Kidney (tissue), 13 donors: ENCODE measurements at regions not wholly inside any gene's neighbourhood (a gene's known extent, or its start where the extent isn't known, plus 50 kb on each side); places are given as distances from the start of the nearest gene placed in this dataset.

ENCODE experiments used
- DNase-seq, 5 donors: peaks; one replicate each; pipeline ENCODE4 v3.0.0-alpha.2; 2013 to 2020
- FAIRE-seq: peaks from 2 replicates; lab custom pipeline; 2012; peaks lifted over from hg19 to GRCh38; lab: Jason Lieb, UNC
- H3K27ac ChIP-seq, 2 donors: one replicate each; pipeline ENCODE4 v1.7.0; 2013; ENCODE audit warnings: low read depth in 2 of 2, low read length in 2 of 2, inconsistent platforms in 1 of 2
- H3K27me3 ChIP-seq: one replicate; pipeline ENCODE4 v1.7.1; 2013; ENCODE audit warnings: low read length, inconsistent platforms; ENCODE audit not compliant: control insufficient read depth, insufficient read depth
- H3K36me3 ChIP-seq, 3 donors: one replicate each; pipeline versions ENCODE4 v1.7.0 to v1.7.1; 2013; ENCODE audit warnings: low read length in 3 of 3, control low read depth in 1 of 3, inconsistent platforms in 1 of 3; ENCODE audit not compliant: insufficient read depth in 3 of 3, control insufficient read depth in 2 of 3
- H3K4me1 ChIP-seq, 3 donors: one replicate each; pipeline versions ENCODE4 v1.7.0 to v1.7.1; 2013; ENCODE audit warnings: low read length in 3 of 3, inconsistent platforms in 1 of 3, low read depth in 1 of 3; ENCODE audit not compliant: control insufficient read depth in 2 of 3, insufficient read depth in 2 of 3
- H3K4me3 ChIP-seq, 3 donors: one replicate each; pipeline versions ENCODE4 v1.7.0 to v1.8.1; 2013; ENCODE audit warnings: low read length in 3 of 3, control low read depth in 1 of 3, inconsistent platforms in 1 of 3
- H3K9ac ChIP-seq, 3 donors: one replicate each; pipeline versions ENCODE4 v1.7.0 to v1.7.1; 2013; ENCODE audit warnings: low read length in 3 of 3, control low read depth in 1 of 3, inconsistent platforms in 1 of 3
- H3K9me3 ChIP-seq, 3 donors: one replicate each; pipeline versions ENCODE4 v1.7.0 to v1.7.1; 2013; ENCODE audit warnings: low read length in 3 of 3, control low read depth in 1 of 3, inconsistent platforms in 1 of 3; ENCODE audit not compliant: control insufficient read depth in 2 of 3, insufficient read depth in 1 of 3
- intact Hi-C: fragments of 100-400 bp; cut with DNase I; formaldehyde crosslinking; loops from one replicate; pipeline ENCODE4 v1.11.1; 2022
- TF ChIP-seq, protein P1 (sequence below): IDR thresholded peaks from 3 replicates; pipeline ENCODE4 v1.5.1; 2012; ENCODE audit warnings: mild to moderate bottlenecking, moderate library complexity, borderline replicate concordance; ENCODE audit not compliant: insufficient read depth; ENCODE audit errors: extremely low read depth
- donor health status: control.
- donor health status: control.
- donor health status: control.
- donor health status: control.
- donor health status: control.
- donor health status: DM: yes; HTN: yes; CAD: no.
- donor health status: Normal renal cell carcinoma (clear cell type).

DNA sequence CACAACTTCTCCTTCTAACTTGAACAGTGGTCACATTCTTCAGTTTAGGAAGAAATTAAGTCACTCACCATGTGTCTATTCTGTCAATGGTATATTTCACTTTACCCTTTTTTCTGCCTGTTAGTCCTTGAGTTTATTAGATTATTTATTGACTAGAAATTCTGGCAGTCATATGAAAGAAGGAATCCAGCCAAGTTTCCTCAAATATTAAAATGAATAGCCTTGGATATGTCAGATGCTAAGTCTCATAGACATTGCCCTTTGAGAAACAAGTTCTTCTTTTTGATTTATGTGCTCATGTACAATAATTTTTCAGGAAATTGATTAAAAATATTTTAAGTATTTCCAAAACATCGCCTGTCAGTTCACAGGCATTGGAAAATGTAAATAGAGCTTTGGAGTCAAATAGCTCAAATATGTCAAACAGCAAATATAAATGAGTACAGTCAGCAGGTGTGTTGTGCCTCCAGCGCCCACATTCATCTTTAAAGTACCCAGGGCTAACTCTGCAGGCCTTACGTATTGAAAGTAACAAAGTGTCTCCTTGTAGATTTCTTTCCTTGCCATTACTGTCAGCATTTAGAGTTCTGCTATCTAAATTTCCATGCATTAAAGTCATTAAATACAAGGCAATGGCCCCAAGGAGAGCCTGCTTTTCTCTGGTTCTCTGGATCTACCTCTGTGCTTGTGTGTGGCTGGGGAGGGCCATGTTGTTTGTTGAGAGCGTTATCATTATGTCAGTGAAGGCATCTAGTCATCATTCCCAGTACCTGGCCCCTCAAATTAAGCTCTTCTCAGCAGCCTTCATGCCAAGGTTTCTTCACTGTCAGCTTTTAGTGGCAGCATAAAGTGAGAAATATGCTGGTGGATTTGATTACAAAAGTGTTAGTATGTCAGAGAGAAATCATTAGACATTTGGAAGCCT lies 76.3 kb upstream of the TRPC4 start:
- DNase-seq (no peak), FAIRE-seq (no peak)
- Histone ChIP-seq H3K27me3 (no peaks in the 10 kb centered on the region), H3K4me1 (no peaks in the 10 kb centered on the region), H3K4me3 (no peak overlapping the region), H3K27ac (no peak overlapping the region), H3K9me3 (no peaks in the 10 kb centered on the region), H3K9ac (no peak overlapping the region), H3K36me3 (no peaks in the 10 kb centered on the region)
- intact Hi-C loops = no loop called here
- TF ChIP-seq, protein P1, sequence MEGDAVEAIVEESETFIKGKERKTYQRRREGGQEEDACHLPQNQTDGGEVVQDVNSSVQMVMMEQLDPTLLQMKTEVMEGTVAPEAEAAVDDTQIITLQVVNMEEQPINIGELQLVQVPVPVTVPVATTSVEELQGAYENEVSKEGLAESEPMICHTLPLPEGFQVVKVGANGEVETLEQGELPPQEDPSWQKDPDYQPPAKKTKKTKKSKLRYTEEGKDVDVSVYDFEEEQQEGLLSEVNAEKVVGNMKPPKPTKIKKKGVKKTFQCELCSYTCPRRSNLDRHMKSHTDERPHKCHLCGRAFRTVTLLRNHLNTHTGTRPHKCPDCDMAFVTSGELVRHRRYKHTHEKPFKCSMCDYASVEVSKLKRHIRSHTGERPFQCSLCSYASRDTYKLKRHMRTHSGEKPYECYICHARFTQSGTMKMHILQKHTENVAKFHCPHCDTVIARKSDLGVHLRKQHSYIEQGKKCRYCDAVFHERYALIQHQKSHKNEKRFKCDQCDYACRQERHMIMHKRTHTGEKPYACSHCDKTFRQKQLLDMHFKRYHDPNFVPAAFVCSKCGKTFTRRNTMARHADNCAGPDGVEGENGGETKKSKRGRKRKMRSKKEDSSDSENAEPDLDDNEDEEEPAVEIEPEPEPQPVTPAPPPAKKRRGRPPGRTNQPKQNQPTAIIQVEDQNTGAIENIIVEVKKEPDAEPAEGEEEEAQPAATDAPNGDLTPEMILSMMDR = no peak

DNA sequence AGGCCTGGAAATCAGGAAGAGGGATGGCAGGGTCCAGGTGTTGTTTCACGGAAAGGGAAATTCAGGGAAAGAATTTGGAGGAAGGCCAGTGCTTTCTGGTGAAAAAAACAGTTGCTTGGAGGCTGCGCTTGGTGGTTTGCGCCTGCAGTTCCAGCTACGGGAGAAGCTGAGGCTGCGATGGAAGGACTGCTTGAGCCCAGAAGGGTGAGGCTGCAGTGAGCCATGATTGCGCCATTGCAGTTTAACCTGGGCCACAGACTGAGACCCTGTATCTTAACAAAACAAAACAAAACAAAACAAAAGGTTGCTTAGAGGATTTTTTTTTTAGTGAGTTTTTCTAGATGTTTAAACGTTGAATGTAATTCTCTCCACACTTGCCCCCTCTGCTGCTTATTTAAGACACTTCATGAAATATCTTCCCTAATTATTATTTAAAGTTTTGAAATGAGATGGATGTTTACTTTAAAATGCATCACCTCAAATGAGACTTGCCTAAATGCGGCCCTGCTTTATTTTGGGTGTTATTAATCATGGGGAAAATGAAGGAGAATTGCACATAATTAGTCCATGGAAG lies 75.4 kb upstream of the TRPC4 start:
- peak in 1 of 5 donors; percentile 21 for DNase-seq
- no peaks in the 10 kb centered on the region for H3K4me1 ChIP-seq
- H3K36me3 ChIP-seq = no peaks in the 10 kb centered on the region
- intact Hi-C loops = no loop called here
- TF ChIP-seq, protein P1 = no peak
- no peak for FAIRE-seq
- H3K4me3 ChIP-seq = no peak overlapping the region
- H3K9me3 ChIP-seq = no peaks in the 10 kb centered on the region
- no peak overlapping the region for H3K9ac ChIP-seq
- no peak overlapping the region for H3K27ac ChIP-seq
- no peaks in the 10 kb centered on the region for H3K27me3 ChIP-seq

DNA sequence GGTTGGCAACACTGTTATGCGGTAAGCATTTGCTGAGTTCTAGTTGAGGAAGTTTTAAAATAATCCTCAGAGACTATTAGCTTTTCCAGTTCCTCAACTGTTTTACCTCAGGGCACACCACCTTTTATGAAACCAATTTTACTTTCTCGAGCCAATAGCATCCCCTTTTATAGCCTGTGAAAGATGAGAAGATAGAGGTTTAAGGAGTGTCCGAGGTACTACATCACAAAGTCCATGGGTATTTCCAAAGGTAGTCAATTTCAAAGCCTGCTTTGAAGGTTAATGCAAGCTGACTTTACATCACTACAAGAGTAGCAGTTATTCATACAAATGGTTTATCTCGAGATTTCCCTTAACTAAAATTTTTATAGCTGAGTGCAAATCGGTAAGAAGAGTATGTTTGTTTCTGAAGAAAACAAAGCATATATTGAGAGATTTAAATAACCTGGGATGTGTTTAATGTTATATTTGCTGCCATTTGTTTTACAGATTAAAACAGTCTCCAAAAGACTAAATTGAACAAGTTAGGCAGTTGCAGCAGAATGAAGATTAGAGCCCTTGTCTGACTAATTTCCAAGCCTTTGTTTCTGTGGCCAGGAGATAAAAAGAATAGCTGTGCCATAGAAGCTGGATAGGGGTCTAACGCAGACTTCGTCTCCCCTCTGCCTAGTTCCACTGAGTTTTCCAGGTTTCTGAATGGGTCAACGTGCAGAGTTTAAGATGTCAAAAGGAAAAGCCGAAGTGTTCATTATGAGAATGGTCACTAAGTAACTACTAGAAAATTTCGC lies 74.7 kb upstream of the TRPC4 start:
- H3K36me3 ChIP-seq = no peaks in the 10 kb centered on the region
- H3K4me3 ChIP-seq = no peak overlapping the region
- FAIRE-seq (no peak), DNase-seq (peak in 1 of 5 donors; percentile 9)
- TF ChIP-seq, protein P1 = no peak
- H3K9me3 ChIP-seq = no peaks in the 10 kb centered on the region
- H3K27ac ChIP-seq = no peak overlapping the region
- no peaks in the 10 kb centered on the region for H3K4me1 ChIP-seq
- intact Hi-C loops = no loop called here
- no peak overlapping the region for H3K9ac ChIP-seq
- H3K27me3 ChIP-seq = no peaks in the 10 kb centered on the region
